WTC11 (cell line): ENCODE measurements at regions not wholly inside any gene's neighbourhood (a gene's known extent, or its start where the extent isn't known, plus 50 kb on each side); places are given as distances from the start of the nearest gene placed in this dataset.

Experiments
- ATAC-seq: fragments of 200-7000 bp; cut with Tn5 transposase; 2 replicates; pipeline ENCODE4 v1.10.0; 2021; ENCODE audit warnings: mild to moderate bottlenecking, moderate library complexity
- CTCF ChIA-PET: fragments of 300-600 bp; sonication (Branson Sonifier 250); formaldehyde crosslinking; loops from one replicate; lab custom pipeline; 2021; ENCODE audit warnings: antibody characterized with exemption; lab: Charles Lee
- POLR2A ChIA-PET: fragments of 350-600 bp; sonication (Branson Sonifier 250); formaldehyde crosslinking; loops from one replicate; lab custom pipeline; 2021; ENCODE audit warnings: antibody characterized with exemption; lab: Charles Lee
- DNase-seq: peaks from one replicate; pipeline ENCODE4 v3.0.0; 2021; ENCODE audit warnings: low spot score
- H3K27ac Mint-ChIP-seq: 2 replicates; pipeline ENCODE4 v1.8.0; 2021; ENCODE audit warnings: mixed read lengths
- H3K27me3 Mint-ChIP-seq: 2 replicates; pipeline ENCODE4 v1.8.0; 2021; ENCODE audit warnings: low read depth, mild to moderate bottlenecking, moderate library complexity, mixed read lengths
- H3K36me3 Mint-ChIP-seq: 2 replicates; pipeline ENCODE4 v1.8.0; 2021; ENCODE audit warnings: mixed read lengths
- H3K4me1 Mint-ChIP-seq: 2 replicates; pipeline ENCODE4 v1.8.0; 2022; ENCODE audit warnings: mixed read lengths
- H3K4me3 Mint-ChIP-seq: 2 replicates; pipeline ENCODE4 v1.8.0; 2021; ENCODE audit warnings: mild to moderate bottlenecking, moderate library complexity, mixed read lengths
- H3K9me3 Mint-ChIP-seq: 2 replicates; pipeline ENCODE4 v1.8.0; 2021; ENCODE audit warnings: mixed read lengths
- ATF1 ChIP-seq: sonication (generic); formaldehyde crosslinking; IDR thresholded peaks from 2 replicates; pipeline ENCODE4 v1.8.1; 2023; ENCODE audit warnings: mild to moderate bottlenecking, moderate library complexity, missing genetic modification reagents
- CBFB ChIP-seq: sonication (generic); formaldehyde crosslinking; IDR thresholded peaks from 2 replicates; pipeline ENCODE4 v1.8.1; 2022; ENCODE audit warnings: mild to moderate bottlenecking, low read depth, missing genetic modification reagents
- ETV6 ChIP-seq: sonication (generic); formaldehyde crosslinking; IDR thresholded peaks from 2 replicates; pipeline ENCODE4 v1.8.1; 2022; ENCODE audit warnings: mild to moderate bottlenecking, missing genetic modification reagents
- FOXJ3 ChIP-seq: sonication (generic); formaldehyde crosslinking; IDR thresholded peaks from 2 replicates; pipeline ENCODE4 v1.9.0; 2021; ENCODE audit warnings: missing genetic modification reagents, mild to moderate bottlenecking, borderline replicate concordance
- FOXP1 ChIP-seq: sonication (generic); formaldehyde crosslinking; IDR thresholded peaks from 2 replicates; pipeline ENCODE4 v1.8.0; 2022; ENCODE audit warnings: missing genetic modification reagents, mild to moderate bottlenecking, moderate library complexity, borderline replicate concordance
- GRHL2 ChIP-seq: fragments of 250-450 bp; sonication (Bioruptor Pico); IDR thresholded peaks from 2 replicates; pipeline ENCODE4 v1.8.0; 2022; ENCODE audit warnings: mild to moderate bottlenecking, moderate library complexity; ENCODE audit not compliant: insufficient replicate concordance, severe bottlenecking
- HMGA2 ChIP-seq: fragments of 250-450 bp; sonication (Bioruptor Pico); IDR thresholded peaks from 2 replicates; pipeline ENCODE4 v1.4.0; 2021; ENCODE audit warnings: mild to moderate bottlenecking, moderate library complexity
- NFE2L1 ChIP-seq: sonication (generic); formaldehyde crosslinking; IDR thresholded peaks from 2 replicates; pipeline ENCODE4 v1.8.1; 2023; ENCODE audit warnings: missing genetic modification reagents
- NR1H2 ChIP-seq: sonication (generic); formaldehyde crosslinking; IDR thresholded peaks from 2 replicates; pipeline ENCODE4 v1.9.0; 2021; ENCODE audit warnings: mild to moderate bottlenecking, moderate library complexity, missing genetic modification reagents
- NR3C1 ChIP-seq: sonication (generic); formaldehyde crosslinking; conservative IDR thresholded peaks from 2 replicates; pipeline ENCODE4 v1.8.1; 2023; ENCODE audit warnings: low read depth, mild to moderate bottlenecking, missing genetic modification reagents
- OVOL2 ChIP-seq: fragments of 250-450 bp; sonication (Bioruptor Pico); IDR thresholded peaks from 2 replicates; pipeline ENCODE4 v1.9.0; 2021; ENCODE audit warnings: mild to moderate bottlenecking, borderline replicate concordance
- SMAD4 ChIP-seq: sonication (generic); formaldehyde crosslinking; IDR thresholded peaks from 2 replicates; pipeline ENCODE4 v1.8.0; 2022; ENCODE audit warnings: mild to moderate bottlenecking, missing genetic modification reagents
- TCF7 ChIP-seq: sonication (generic); formaldehyde crosslinking; IDR thresholded peaks from 2 replicates; pipeline ENCODE4 v1.8.0; 2022; ENCODE audit warnings: mild to moderate bottlenecking, low read depth, missing genetic modification reagents, moderate library complexity
- TP53 ChIP-seq: sonication (generic); formaldehyde crosslinking; IDR thresholded peaks from 2 replicates; pipeline ENCODE4 v1.8.1; 2023; ENCODE audit warnings: mild to moderate bottlenecking, missing genetic modification reagents
- ZNF396 ChIP-seq: fragments of 250-450 bp; sonication (Bioruptor Pico); IDR thresholded peaks from 2 replicates; pipeline ENCODE4 v1.8.0; 2021; ENCODE audit warnings: mild to moderate bottlenecking, moderate library complexity, borderline replicate concordance
- ZNF423 ChIP-seq: fragments of 250-450 bp; sonication (Bioruptor Pico); IDR thresholded peaks from 2 replicates; pipeline ENCODE4 v2.1.2; 2022; ENCODE audit warnings: mild to moderate bottlenecking, moderate library complexity
- TF ChIP-seq, protein P1 (sequence below): sonication (generic); formaldehyde crosslinking; IDR thresholded peaks from 2 replicates; pipeline ENCODE4 v1.8.0; 2022; ENCODE audit warnings: mild to moderate bottlenecking, missing genetic modification reagents
- TF ChIP-seq, protein P2 (sequence below): fragments of 250-450 bp; sonication (Bioruptor Pico); IDR thresholded peaks from 2 replicates; pipeline ENCODE4 v2.1.2; 2022; ENCODE audit warnings: mild to moderate bottlenecking, moderate library complexity
- TF ChIP-seq, protein P3 (sequence below): sonication (generic); formaldehyde crosslinking; IDR thresholded peaks from 2 replicates; pipeline ENCODE4 v1.8.0; 2023; ENCODE audit warnings: mild to moderate bottlenecking, missing genetic modification reagents
- TF ChIP-seq, protein P4 (sequence below): sonication (generic); formaldehyde crosslinking; IDR thresholded peaks from 2 replicates; pipeline ENCODE4 v1.8.0; 2022; ENCODE audit warnings: mild to moderate bottlenecking, missing genetic modification reagents
- TF ChIP-seq, protein P5 (sequence below): sonication (generic); formaldehyde crosslinking; IDR thresholded peaks from 2 replicates; pipeline ENCODE4 v1.8.0; 2022; ENCODE audit warnings: missing genetic modification reagents
- TF ChIP-seq, protein P6 (sequence below): sonication (generic); formaldehyde crosslinking; IDR thresholded peaks from 2 replicates; pipeline ENCODE4 v1.8.1; 2023; ENCODE audit warnings: mild to moderate bottlenecking, missing genetic modification reagents, moderate library complexity
- TF ChIP-seq, protein P7 (sequence below): fragments of 250-450 bp; sonication (Bioruptor Pico); IDR thresholded peaks from 2 replicates; pipeline ENCODE4 v1.8.0; 2021; ENCODE audit warnings: mild to moderate bottlenecking

DNA sequence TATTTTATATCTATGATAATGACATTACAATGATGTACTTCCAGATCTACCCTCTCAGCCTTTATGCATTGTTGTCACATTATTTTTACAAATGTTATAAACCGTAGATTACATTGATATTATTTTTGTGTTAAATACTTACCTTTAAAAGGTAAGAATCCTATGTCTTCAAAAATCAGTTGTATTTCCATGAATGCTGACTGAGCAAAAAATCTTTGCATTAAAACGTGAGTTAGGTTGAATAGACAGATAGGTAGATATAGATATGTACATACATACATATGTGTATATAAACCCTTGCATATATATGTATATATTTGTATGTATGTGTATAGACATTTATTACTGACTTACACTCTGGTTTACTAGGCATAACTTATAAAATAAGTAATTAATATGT lies 558.2 kb downstream of the CDH26 start:
- Mint-ChIP-seq H3K4me1 (peaks cover 13% of the 10 kb centered on the region), H3K9me3 (0 out of 2 replicates have a peak, but pooled peaks cover 5% of the 10 kb centered on the region), H3K27me3 (peaks cover 12% of the 10 kb centered on the region), H3K4me3 (no peak overlapping the region), H3K36me3 (peaks cover 10% of the 10 kb centered on the region), H3K27ac (no peak overlapping the region)
- ChIA-PET CTCF (no interaction called here), POLR2A (no interaction called here)
- DNase-seq (no peak), ATAC-seq (no peak)
- no peak for TF ChIP-seq HMGA2 (CRISPR knock-in tag)

DNA sequence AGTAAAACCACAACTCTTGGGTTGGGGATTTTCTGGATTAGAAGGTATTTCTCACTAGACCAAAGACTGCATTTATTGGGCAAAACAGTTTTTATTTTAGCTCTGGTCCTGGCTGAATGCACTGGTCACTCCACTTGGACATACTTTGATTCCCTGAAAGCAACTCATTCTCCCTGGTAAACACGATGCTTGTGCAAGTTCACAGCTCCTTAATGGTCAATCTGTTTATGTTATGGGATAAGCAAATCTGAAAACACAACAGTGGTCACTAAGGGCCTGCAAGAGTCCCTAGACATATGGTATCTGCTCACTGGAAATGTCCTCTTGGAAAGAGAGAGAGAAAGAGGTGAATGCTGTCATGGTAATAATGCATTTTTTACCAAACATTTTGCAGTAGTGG lies 559.8 kb downstream of the CDH26 start:
- Mint-ChIP-seq H3K4me3 (no peak overlapping the region), H3K27ac (no peak overlapping the region), H3K27me3 (peaks cover 3% of the 10 kb centered on the region), H3K4me1 (peaks cover 14% of the 10 kb centered on the region), H3K9me3 (0 out of 2 replicates have a peak, but pooled peaks cover 3% of the 10 kb centered on the region), H3K36me3 (peaks cover 7% of the 10 kb centered on the region)
- ChIA-PET POLR2A (no interaction called here), CTCF (no interaction called here)
- no peak for TF ChIP-seq FOXJ3 (CRISPR knock-in tag)
- no peak for TF ChIP-seq OVOL2 (CRISPR knock-in tag)
- no peak for TF ChIP-seq TP53
- TF ChIP-seq ZNF396 (CRISPR knock-in tag) = no peak
- no peak for TF ChIP-seq GRHL2 (CRISPR knock-in tag)
- TF ChIP-seq, protein P1, sequence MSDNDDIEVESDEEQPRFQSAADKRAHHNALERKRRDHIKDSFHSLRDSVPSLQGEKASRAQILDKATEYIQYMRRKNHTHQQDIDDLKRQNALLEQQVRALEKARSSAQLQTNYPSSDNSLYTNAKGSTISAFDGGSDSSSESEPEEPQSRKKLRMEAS (CRISPR knock-in tag) = no peak
- TF ChIP-seq, protein P2, sequence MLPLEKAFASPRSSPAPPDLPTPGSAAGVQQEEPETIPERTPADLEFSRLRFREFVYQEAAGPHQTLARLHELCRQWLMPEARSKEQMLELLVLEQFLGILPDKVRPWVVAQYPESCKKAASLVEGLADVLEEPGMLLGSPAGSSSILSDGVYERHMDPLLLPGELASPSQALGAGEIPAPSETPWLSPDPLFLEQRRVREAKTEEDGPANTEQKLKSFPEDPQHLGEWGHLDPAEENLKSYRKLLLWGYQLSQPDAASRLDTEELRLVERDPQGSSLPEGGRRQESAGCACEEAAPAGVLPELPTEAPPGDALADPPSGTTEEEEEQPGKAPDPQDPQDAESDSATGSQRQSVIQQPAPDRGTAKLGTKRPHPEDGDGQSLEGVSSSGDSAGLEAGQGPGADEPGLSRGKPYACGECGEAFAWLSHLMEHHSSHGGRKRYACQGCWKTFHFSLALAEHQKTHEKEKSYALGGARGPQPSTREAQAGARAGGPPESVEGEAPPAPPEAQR (CRISPR knock-in tag) = no peak
- no peak for TF ChIP-seq FOXP1 (CRISPR knock-in tag)
- no peak for TF ChIP-seq ATF1 (CRISPR knock-in tag)
- TF ChIP-seq NFE2L1 (CRISPR knock-in tag) = no peak
- no peak for TF ChIP-seq ZNF423 (CRISPR knock-in tag)
- no peak for TF ChIP-seq ETV6
- no peak for TF ChIP-seq NR3C1 (CRISPR knock-in tag)
- ATAC-seq (no peak), DNase-seq (no peak)

DNA sequence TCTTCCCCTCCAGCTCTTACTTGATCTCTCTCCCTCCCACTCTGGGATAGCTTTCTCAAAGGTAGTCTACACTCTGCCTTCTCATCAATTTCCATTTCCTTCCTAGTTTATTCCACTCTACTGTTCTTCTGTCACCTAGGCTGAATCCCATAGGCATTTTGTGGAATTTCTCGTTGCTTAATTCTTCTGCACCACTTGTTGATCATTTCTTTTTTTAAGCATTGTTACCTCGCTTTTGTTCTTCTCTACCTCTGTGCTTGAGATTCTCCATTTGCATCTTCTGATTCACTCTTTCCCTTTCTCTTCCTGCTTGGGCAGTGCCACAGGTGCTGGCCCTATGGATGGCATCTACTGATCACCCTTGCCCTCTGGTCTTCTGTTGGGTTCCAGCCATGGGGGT lies 567.2 kb downstream of the CDH26 start:
- H3K4me1 Mint-ChIP-seq = peaks cover 9% of the 10 kb centered on the region
- H3K27ac Mint-ChIP-seq = no peak overlapping the region
- peaks cover 6% of the 10 kb centered on the region for H3K27me3 Mint-ChIP-seq
- no peak overlapping the region for H3K4me3 Mint-ChIP-seq
- ChIA-PET POLR2A (no interaction called here), CTCF (no interaction called here)
- ATAC-seq (no peak), DNase-seq (no peak)
- peaks cover 8% of the 10 kb centered on the region; the same call in 1 of the 2 replicates for H3K36me3 Mint-ChIP-seq
- peaks cover 25% of the 10 kb centered on the region for H3K9me3 Mint-ChIP-seq
- TF ChIP-seq, protein P3, sequence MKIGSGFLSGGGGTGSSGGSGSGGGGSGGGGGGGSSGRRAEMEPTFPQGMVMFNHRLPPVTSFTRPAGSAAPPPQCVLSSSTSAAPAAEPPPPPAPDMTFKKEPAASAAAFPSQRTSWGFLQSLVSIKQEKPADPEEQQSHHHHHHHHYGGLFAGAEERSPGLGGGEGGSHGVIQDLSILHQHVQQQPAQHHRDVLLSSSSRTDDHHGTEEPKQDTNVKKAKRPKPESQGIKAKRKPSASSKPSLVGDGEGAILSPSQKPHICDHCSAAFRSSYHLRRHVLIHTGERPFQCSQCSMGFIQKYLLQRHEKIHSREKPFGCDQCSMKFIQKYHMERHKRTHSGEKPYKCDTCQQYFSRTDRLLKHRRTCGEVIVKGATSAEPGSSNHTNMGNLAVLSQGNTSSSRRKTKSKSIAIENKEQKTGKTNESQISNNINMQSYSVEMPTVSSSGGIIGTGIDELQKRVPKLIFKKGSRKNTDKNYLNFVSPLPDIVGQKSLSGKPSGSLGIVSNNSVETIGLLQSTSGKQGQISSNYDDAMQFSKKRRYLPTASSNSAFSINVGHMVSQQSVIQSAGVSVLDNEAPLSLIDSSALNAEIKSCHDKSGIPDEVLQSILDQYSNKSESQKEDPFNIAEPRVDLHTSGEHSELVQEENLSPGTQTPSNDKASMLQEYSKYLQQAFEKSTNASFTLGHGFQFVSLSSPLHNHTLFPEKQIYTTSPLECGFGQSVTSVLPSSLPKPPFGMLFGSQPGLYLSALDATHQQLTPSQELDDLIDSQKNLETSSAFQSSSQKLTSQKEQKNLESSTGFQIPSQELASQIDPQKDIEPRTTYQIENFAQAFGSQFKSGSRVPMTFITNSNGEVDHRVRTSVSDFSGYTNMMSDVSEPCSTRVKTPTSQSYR (CRISPR knock-in tag) = no peak
- TF ChIP-seq SMAD4 = no peak
- TF ChIP-seq, protein P4, sequence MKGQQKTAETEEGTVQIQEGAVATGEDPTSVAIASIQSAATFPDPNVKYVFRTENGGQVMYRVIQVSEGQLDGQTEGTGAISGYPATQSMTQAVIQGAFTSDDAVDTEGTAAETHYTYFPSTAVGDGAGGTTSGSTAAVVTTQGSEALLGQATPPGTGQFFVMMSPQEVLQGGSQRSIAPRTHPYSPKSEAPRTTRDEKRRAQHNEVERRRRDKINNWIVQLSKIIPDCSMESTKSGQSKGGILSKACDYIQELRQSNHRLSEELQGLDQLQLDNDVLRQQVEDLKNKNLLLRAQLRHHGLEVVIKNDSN (CRISPR knock-in tag) = no peak
- TF ChIP-seq, protein P5, sequence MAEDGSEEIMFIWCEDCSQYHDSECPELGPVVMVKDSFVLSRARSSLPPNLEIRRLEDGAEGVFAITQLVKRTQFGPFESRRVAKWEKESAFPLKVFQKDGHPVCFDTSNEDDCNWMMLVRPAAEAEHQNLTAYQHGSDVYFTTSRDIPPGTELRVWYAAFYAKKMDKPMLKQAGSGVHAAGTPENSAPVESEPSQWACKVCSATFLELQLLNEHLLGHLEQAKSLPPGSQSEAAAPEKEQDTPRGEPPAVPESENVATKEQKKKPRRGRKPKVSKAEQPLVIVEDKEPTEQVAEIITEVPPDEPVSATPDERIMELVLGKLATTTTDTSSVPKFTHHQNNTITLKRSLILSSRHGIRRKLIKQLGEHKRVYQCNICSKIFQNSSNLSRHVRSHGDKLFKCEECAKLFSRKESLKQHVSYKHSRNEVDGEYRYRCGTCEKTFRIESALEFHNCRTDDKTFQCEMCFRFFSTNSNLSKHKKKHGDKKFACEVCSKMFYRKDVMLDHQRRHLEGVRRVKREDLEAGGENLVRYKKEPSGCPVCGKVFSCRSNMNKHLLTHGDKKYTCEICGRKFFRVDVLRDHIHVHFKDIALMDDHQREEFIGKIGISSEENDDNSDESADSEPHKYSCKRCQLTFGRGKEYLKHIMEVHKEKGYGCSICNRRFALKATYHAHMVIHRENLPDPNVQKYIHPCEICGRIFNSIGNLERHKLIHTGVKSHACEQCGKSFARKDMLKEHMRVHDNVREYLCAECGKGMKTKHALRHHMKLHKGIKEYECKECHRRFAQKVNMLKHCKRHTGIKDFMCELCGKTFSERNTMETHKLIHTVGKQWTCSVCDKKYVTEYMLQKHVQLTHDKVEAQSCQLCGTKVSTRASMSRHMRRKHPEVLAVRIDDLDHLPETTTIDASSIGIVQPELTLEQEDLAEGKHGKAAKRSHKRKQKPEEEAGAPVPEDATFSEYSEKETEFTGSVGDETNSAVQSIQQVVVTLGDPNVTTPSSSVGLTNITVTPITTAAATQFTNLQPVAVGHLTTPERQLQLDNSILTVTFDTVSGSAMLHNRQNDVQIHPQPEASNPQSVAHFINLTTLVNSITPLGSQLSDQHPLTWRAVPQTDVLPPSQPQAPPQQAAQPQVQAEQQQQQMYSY (CRISPR knock-in tag) = no peak
- TF ChIP-seq CBFB = no peak
- TF ChIP-seq NR1H2 (CRISPR knock-in tag) = no peak
- no peak for TF ChIP-seq TCF7 (CRISPR knock-in tag)
- TF ChIP-seq, protein P6, sequence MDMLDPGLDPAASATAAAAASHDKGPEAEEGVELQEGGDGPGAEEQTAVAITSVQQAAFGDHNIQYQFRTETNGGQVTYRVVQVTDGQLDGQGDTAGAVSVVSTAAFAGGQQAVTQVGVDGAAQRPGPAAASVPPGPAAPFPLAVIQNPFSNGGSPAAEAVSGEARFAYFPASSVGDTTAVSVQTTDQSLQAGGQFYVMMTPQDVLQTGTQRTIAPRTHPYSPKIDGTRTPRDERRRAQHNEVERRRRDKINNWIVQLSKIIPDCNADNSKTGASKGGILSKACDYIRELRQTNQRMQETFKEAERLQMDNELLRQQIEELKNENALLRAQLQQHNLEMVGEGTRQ (CRISPR knock-in tag) = no peak
- TF ChIP-seq NR3C1 (CRISPR knock-in tag) = no peak
- TF ChIP-seq, protein P7, sequence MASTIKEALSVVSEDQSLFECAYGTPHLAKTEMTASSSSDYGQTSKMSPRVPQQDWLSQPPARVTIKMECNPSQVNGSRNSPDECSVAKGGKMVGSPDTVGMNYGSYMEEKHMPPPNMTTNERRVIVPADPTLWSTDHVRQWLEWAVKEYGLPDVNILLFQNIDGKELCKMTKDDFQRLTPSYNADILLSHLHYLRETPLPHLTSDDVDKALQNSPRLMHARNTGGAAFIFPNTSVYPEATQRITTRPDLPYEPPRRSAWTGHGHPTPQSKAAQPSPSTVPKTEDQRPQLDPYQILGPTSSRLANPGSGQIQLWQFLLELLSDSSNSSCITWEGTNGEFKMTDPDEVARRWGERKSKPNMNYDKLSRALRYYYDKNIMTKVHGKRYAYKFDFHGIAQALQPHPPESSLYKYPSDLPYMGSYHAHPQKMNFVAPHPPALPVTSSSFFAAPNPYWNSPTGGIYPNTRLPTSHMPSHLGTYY (CRISPR knock-in tag) = no peak
